ENCODE measurements at regions not wholly inside any gene's neighbourhood (a gene's known extent, or its start where the extent isn't known, plus 50 kb on each side); places are given as distances from the start of the nearest gene placed in this dataset.

- TF ChIP-seq NBN (IDR thresholded peaks at IDR 0.05; ENCODE audit: low read depth) (no peak), NELFE (IDR thresholded peaks at IDR 0.05; ENCODE audit: insufficient read depth, insufficient read length) (no peak), LCOR (CRISPR knock-in tag; IDR thresholded peaks at IDR 0.05) (no peak), ZSCAN29 (IDR thresholded peaks at IDR 0.05) (no peak), ZNF324 (CRISPR knock-in tag; IDR thresholded peaks at IDR 0.05) (no peak), RAD51 (IDR thresholded peaks at IDR 0.05; ENCODE audit: borderline replicate concordance, low read depth) (no peak), ARID2 (IDR thresholded peaks at IDR 0.05) (no peak), TSC22D4 (tag; IDR thresholded peaks at IDR 0.05) (no peak), ETV6 (IDR thresholded peaks at IDR 0.05; ENCODE audit: borderline replicate concordance in 1 of 2, low read depth in 2 of 2, low read length in 1 of 2) (no peak), ETV6 (CRISPR knock-in tag; IDR thresholded peaks at IDR 0.05; ENCODE audit: borderline replicate concordance) (no peak), AFF4 (CRISPR knock-in tag; IDR thresholded peaks at IDR 0.05) (no peak), HMGXB4 (CRISPR knock-in tag; IDR thresholded peaks at IDR 0.05) (no peak), SP2 (IDR thresholded peaks at IDR 0.05; ENCODE audit: extremely low read depth, low read depth, low read length, poor library complexity, severe bottlenecking) (no peak)
- Histone ChIP-seq H3K27ac (ENCODE audit: extremely low read depth, low read depth, low read length) (no peak overlapping the region), H3K9ac (ENCODE audit: insufficient read depth in 1 of 2, low read depth in 2 of 2, low read length in 2 of 2) (no peak overlapping the region), H3K4me3 (no peak overlapping the region), H3K27me3 (ENCODE audit: control insufficient read depth in 2 of 2, insufficient read depth in 2 of 2, low read length in 2 of 2) (no peaks in the 10 kb centered on the region), H3K4me1 (replicated peaks in 1 of 2; ENCODE audit: control insufficient read depth in 2 of 2, insufficient read depth in 2 of 2, low read length in 2 of 2) (no peaks in the 10 kb centered on the region), H4K20me1 (replicated peaks; ENCODE audit: control insufficient read depth, insufficient read depth, low read length) (no peaks in the 10 kb centered on the region), H3K79me2 (ENCODE audit: control insufficient read depth, insufficient read depth, low read length) (no peaks in the 10 kb centered on the region), H3K4me2 (ENCODE audit: insufficient read depth, low read length) (no peak overlapping the region), H3K36me3 (ENCODE audit: control insufficient read depth, insufficient read depth, low read length) (no peaks in the 10 kb centered on the region), H3K9me1 (ENCODE audit: control insufficient read depth, insufficient read depth, low read length) (no peaks in the 10 kb centered on the region), H2AFZ (ENCODE audit: low read depth, low read length) (no peak overlapping the region), H3K9me3 (replicated peaks; ENCODE audit: control insufficient read depth, insufficient read depth, low read depth, low read length) (0 out of 2 replicates have a peak, but pooled peaks cover 2% of the 10 kb centered on the region)
- DNase-seq (ENCODE audit: extremely low read depth in 1 of 4, low spot score in 3 of 4) = no peak
- ATAC-seq = no peak
- 12% methylated on average over 2 of the region's 2 CpGs for WGBS (ENCODE audit: insufficient coverage, low coverage, missing lambda C conversion rate)
- BruUV-seq (replicated peaks) = no TSS peak
- intact Hi-C loops (cut with micrococcal nuclease) (no loop called here), in situ Hi-C loops (cut with MboI) (no loop called here)
- ChIA-PET POLR2A (no interaction called here), CTCF (ENCODE audit: low intra/inter-chr PET ratio) (no interaction called here)
- no peak for FAIRE-seq
Observed at GRCh38 chr11:96782632-96783031, 392.8 kb downstream of the JRKL start.

Measured in K562 (cell line).